ES-I3 (cell line): ENCODE measurements at regions not wholly inside any gene's neighbourhood (a gene's known extent, or its start where the extent isn't known, plus 50 kb on each side); places are given as distances from the start of the nearest gene placed in this dataset.

Experiments used
- H3K36me3 ChIP-seq: 2 replicates; pipeline ENCODE4 v1.6.1; 2013; ENCODE audit warnings: mild to moderate bottlenecking, low read length, control low read depth, moderate library complexity; ENCODE audit not compliant: insufficient read depth
- H3K4me1 ChIP-seq: 2 replicates; pipeline ENCODE4 v1.6.1; 2013; ENCODE audit warnings: mild to moderate bottlenecking, control low read depth, low read length; ENCODE audit not compliant: insufficient read depth
- H3K9ac ChIP-seq: 2 replicates; pipeline ENCODE4 v1.6.1; 2013; ENCODE audit warnings: low read depth, mild to moderate bottlenecking, low read length, moderate library complexity
- H3K9me3 ChIP-seq: 2 replicates; pipeline ENCODE4 v1.6.1; 2013; ENCODE audit warnings: mild to moderate bottlenecking, low read length, moderate library complexity; ENCODE audit not compliant: control insufficient read depth, insufficient read depth

GRCh38 chr1:8217809-8218208 is 100.1 kb upstream of the SLC45A1 start:
- Histone ChIP-seq H3K4me1 (peaks cover 25% of the 10 kb centered on the region), H3K9me3 (no peaks in the 10 kb centered on the region), H3K36me3 (no peaks in the 10 kb centered on the region), H3K9ac (peak overlapping the region; percentile 67; the same call in 1 of the 2 replicates)

GRCh38 chr1:8217011-8217711 is 100.8 kb upstream of the SLC45A1 start:
- Histone ChIP-seq H3K9me3 (no peaks in the 10 kb centered on the region), H3K36me3 (no peaks in the 10 kb centered on the region), H3K9ac (peak overlapping the region; percentile 67), H3K4me1 (peaks cover 28% of the 10 kb centered on the region)

GRCh38 chr1:8216005-8216404 is 101.9 kb upstream of the SLC45A1 start:
- Histone ChIP-seq H3K9ac (no peak overlapping the region), H3K4me1 (peaks cover 31% of the 10 kb centered on the region), H3K36me3 (no peaks in the 10 kb centered on the region), H3K9me3 (no peaks in the 10 kb centered on the region)

- peaks cover 31% of the 10 kb centered on the region for H3K4me1 ChIP-seq
- H3K9ac ChIP-seq, result no peak overlapping the region
Measured at GRCh38 chr1:8214501-8215173, 103.3 kb upstream of the SLC45A1 start.

GRCh38 chr1:8213676-8214075 is 104.2 kb upstream of the SLC45A1 start:
- Histone ChIP-seq H3K9me3 (no peaks in the 10 kb centered on the region), H3K4me1 (peaks cover 30% of the 10 kb centered on the region), H3K36me3 (no peaks in the 10 kb centered on the region), H3K9ac (no peak overlapping the region)

More at GRCh38 chr1:8214501-8215173, 103.3 kb upstream of the SLC45A1 start:
- H3K9me3 ChIP-seq, result no peaks in the 10 kb centered on the region
- H3K36me3 ChIP-seq, result no peaks in the 10 kb centered on the region

- H3K4me1 ChIP-seq, result peaks cover 25% of the 10 kb centered on the region
- H3K36me3 ChIP-seq, result no peaks in the 10 kb centered on the region
- no peaks in the 10 kb centered on the region for H3K9me3 ChIP-seq
- H3K9ac ChIP-seq, result no peak overlapping the region
Measured at GRCh38 chr1:8213136-8213535, 104.8 kb upstream of the SLC45A1 start.

- Histone ChIP-seq H3K4me1 (peaks cover 25% of the 10 kb centered on the region), H3K9ac (no peak overlapping the region), H3K36me3 (no peaks in the 10 kb centered on the region), H3K9me3 (no peaks in the 10 kb centered on the region)
Measured at GRCh38 chr1:8212580-8213031, 105.3 kb upstream of the SLC45A1 start.

GRCh38 chr1:8211883-8212579 is 105.9 kb upstream of the SLC45A1 start:
- H3K9me3 ChIP-seq, result no peaks in the 10 kb centered on the region
- H3K9ac ChIP-seq, result no peak overlapping the region
- H3K4me1 ChIP-seq, result peaks cover 25% of the 10 kb centered on the region
- no peaks in the 10 kb centered on the region for H3K36me3 ChIP-seq

GRCh38 chr1:8211251-8211882 is 106.5 kb upstream of the SLC45A1 start:
- Histone ChIP-seq H3K36me3 (no peaks in the 10 kb centered on the region), H3K9me3 (no peaks in the 10 kb centered on the region), H3K9ac (no peak overlapping the region), H3K4me1 (peaks cover 20% of the 10 kb centered on the region)

GRCh38 chr1:8207202-8207601 is 110.7 kb upstream of the SLC45A1 start:
- no peaks in the 10 kb centered on the region for H3K9me3 ChIP-seq
- no peak overlapping the region for H3K9ac ChIP-seq
- H3K4me1 ChIP-seq, result peaks cover 12% of the 10 kb centered on the region
- H3K36me3 ChIP-seq, result no peaks in the 10 kb centered on the region

- Histone ChIP-seq H3K9me3 (no peaks in the 10 kb centered on the region), H3K9ac (no peak overlapping the region), H3K4me1 (peaks cover 17% of the 10 kb centered on the region), H3K36me3 (no peaks in the 10 kb centered on the region)
Measured at GRCh38 chr1:8206391-8206790, 111.5 kb upstream of the SLC45A1 start.

GRCh38 chr1:8205771-8206170 is 112.1 kb upstream of the SLC45A1 start:
- H3K36me3 ChIP-seq, result no peaks in the 10 kb centered on the region
- no peak overlapping the region for H3K9ac ChIP-seq
- H3K4me1 ChIP-seq, result peaks cover 22% of the 10 kb centered on the region
- no peaks in the 10 kb centered on the region for H3K9me3 ChIP-seq

GRCh38 chr1:8204826-8205225 is 113.1 kb upstream of the SLC45A1 start:
- Histone ChIP-seq H3K9me3 (no peaks in the 10 kb centered on the region), H3K4me1 (peaks cover 22% of the 10 kb centered on the region), H3K36me3 (no peaks in the 10 kb centered on the region), H3K9ac (no peak overlapping the region)

GRCh38 chr1:8203551-8203950 is 114.4 kb upstream of the SLC45A1 start:
- H3K4me1 ChIP-seq, result peaks cover 22% of the 10 kb centered on the region
- no peaks in the 10 kb centered on the region for H3K9me3 ChIP-seq
- no peaks in the 10 kb centered on the region for H3K36me3 ChIP-seq
- H3K9ac ChIP-seq, result no peak overlapping the region
